Thymus (tissue), 11 donors: ENCODE measurements at regions not wholly inside any gene's neighbourhood (a gene's known extent, or its start where the extent isn't known, plus 50 kb on each side); places are given as distances from the start of the nearest gene placed in this dataset.

ENCODE experiments used
- DNase-seq, 9 donors: peaks; one replicate each; pipeline ENCODE4 v3.0.0-alpha.2; 2013; ENCODE audit warnings: low spot score in 9 of 9, low read depth in 6 of 9, missing footprints in 1 of 9
- H3K27ac ChIP-seq, 2 donors: one replicate each; pipeline ENCODE4 v1.5.1; 2013; ENCODE audit warnings: control low read depth in 1 of 2, low read depth in 1 of 2, low read length in 1 of 2, mild to moderate bottlenecking in 1 of 2, moderate library complexity in 1 of 2
- H3K27me3 ChIP-seq, 2 donors: one replicate each; pipeline ENCODE4 v1.5.1; 2013; ENCODE audit warnings: low read length in 1 of 2; ENCODE audit not compliant: control insufficient read depth in 2 of 2, insufficient read depth in 1 of 2
- H3K36me3 ChIP-seq, 2 donors: one replicate each; pipeline ENCODE4 v1.5.1; 2013; ENCODE audit warnings: low read length in 1 of 2, mild to moderate bottlenecking in 1 of 2, moderate library complexity in 1 of 2; ENCODE audit not compliant: control insufficient read depth in 2 of 2, insufficient read depth in 2 of 2
- H3K4me1 ChIP-seq, 2 donors: one replicate each; pipeline ENCODE4 v1.5.1; 2013; ENCODE audit warnings: low read length in 2 of 2; ENCODE audit not compliant: control insufficient read depth in 2 of 2, insufficient read depth in 2 of 2
- H3K4me3 ChIP-seq, 2 donors: one replicate each; pipeline ENCODE4 v1.5.1; 2013; ENCODE audit warnings: low read length in 2 of 2, control low read depth in 1 of 2, mild to moderate bottlenecking in 1 of 2
- H3K9me3 ChIP-seq, 2 donors: one replicate each; pipeline ENCODE4 v1.5.1; 2013; ENCODE audit warnings: low read length in 1 of 2, mild to moderate bottlenecking in 1 of 2; ENCODE audit not compliant: control insufficient read depth in 2 of 2, insufficient read depth in 1 of 2
- WGBS: extraction: QIAGEN DNeasy Blood & Tissue Kit; methylation state at CpG from one replicate; pipeline ENCODE4 v1.1.7; 2013; 5-methylcytosine and 5-hydroxymethylcytosine counted together
- donor health status: healthy.

GRCh38 chr18:11529081-11529480 lies 80.3 kb upstream of the SLC35G4 start:
- DNase-seq, result no peak
- WGBS, result 99% methylated on average over 6 of the region's 6 CpGs
- H3K4me1 ChIP-seq, result no peaks in the 10 kb centered on the region

DNA sequence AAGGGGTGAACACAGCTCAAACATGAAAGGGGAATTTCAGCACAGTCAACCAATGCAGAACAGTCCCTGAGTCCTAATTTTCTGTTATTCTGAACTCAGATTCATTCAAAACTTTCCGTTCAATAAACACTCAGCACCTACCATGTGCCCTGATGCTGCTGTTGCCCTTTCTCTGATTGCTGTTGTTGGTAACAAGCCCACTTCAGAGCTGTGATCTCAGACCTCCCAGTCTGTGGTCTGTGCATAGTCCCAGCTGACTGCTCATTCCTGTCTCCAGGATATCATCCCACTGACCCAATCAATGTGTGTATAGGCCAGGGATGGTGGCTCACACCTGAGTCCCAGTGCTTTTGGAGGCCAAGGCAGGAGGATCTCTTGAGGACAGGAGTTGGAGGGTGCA lies 82.7 kb upstream of the SLC35G4 start:
- DNase-seq, result no peak
- no peaks in the 10 kb centered on the region for H3K36me3 ChIP-seq
- WGBS, result 98% methylated on average over 1 of the region's 1 CpG
- no peaks in the 10 kb centered on the region for H3K27me3 ChIP-seq
- no peaks in the 10 kb centered on the region for H3K9me3 ChIP-seq
- H3K4me1 ChIP-seq, result no peaks in the 10 kb centered on the region
- no peak overlapping the region for H3K27ac ChIP-seq
- no peak overlapping the region for H3K4me3 ChIP-seq

More at GRCh38 chr18:11529081-11529480, 80.3 kb upstream of the SLC35G4 start:
- H3K36me3 ChIP-seq, result no peaks in the 10 kb centered on the region
- H3K9me3 ChIP-seq, result peaks cover 0 to 2% of the 10 kb centered on the region in 2 donors
- no peak overlapping the region for H3K27ac ChIP-seq
- H3K4me3 ChIP-seq, result no peak overlapping the region
- H3K27me3 ChIP-seq, result no peaks in the 10 kb centered on the region

- Histone ChIP-seq H3K9me3 (no peaks in the 10 kb centered on the region), H3K4me3 (no peak overlapping the region), H3K27ac (no peak overlapping the region), H3K27me3 (no peaks in the 10 kb centered on the region), H3K36me3 (no peaks in the 10 kb centered on the region), H3K4me1 (peaks cover 2 to 6% of the 10 kb centered on the region in 2 donors)
- 83% methylated on average over 2 of the region's 2 CpGs for WGBS
- DNase-seq, result no peak
These were observed 85.6 kb upstream of the SLC35G4 start for GRCh38 chr18:11523804-11524203.

DNA sequence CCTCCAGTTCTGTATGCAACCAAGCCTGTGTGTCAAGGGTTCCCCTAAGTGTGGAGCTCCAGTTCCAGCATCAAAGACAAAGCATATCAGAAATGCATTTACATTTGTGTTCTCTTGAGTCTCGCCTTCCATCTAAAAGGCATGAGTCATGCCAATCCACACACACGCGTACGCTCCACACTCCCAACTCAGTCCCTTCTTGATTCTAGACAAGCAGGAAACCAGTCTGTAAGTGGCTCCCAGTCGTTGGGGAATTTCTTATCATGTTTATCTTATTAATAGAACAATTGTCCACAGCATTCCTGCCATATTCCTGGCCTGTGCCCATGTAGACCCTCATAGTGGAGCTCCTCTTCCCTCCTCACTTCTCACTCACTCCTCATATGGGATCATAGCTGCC lies 86.4 kb upstream of the SLC35G4 start:
- peaks cover 8 to 14% of the 10 kb centered on the region in 2 donors for H3K4me1 ChIP-seq
- H3K27me3 ChIP-seq, result no peaks in the 10 kb centered on the region
- 85% methylated on average over 5 of the region's 5 CpGs for WGBS
- H3K27ac ChIP-seq, result no peak overlapping the region
- no peak for DNase-seq
- H3K4me3 ChIP-seq, result no peak overlapping the region
- no peaks in the 10 kb centered on the region for H3K9me3 ChIP-seq
- no peaks in the 10 kb centered on the region for H3K36me3 ChIP-seq

- 86% methylated on average over 5 of the region's 5 CpGs for WGBS
- H3K9me3 ChIP-seq, result no peaks in the 10 kb centered on the region
- no peaks in the 10 kb centered on the region for H3K27me3 ChIP-seq
- no peak overlapping the region for H3K27ac ChIP-seq
- H3K4me3 ChIP-seq, result no peak overlapping the region
- no peaks in the 10 kb centered on the region for H3K36me3 ChIP-seq
- no peak for DNase-seq
- H3K4me1 ChIP-seq, result peaks cover 9 to 23% of the 10 kb centered on the region in 2 donors
These were observed 87.5 kb upstream of the SLC35G4 start for GRCh38 chr18:11521853-11522252.

DNA sequence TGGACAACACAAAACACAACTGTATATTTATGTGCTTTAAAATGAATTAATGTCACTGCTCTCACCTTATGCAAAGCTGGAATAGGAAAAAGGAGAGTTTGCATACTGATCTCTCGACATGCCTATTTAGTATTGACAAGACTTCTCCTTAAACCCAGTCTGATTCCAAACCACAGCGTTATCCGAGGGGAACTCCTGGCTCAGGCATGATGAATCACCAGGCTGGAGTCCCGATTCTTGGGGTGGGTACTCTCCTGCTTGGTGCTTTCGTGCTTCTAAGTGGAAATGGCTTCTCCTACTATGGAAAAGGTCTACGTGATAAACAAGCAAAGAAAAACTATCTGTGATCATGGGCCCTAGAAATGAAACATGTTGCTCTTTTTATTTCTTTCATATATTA lies 88.9 kb upstream of the SLC35G4 start:
- no peaks in the 10 kb centered on the region for H3K9me3 ChIP-seq
- no peaks in the 10 kb centered on the region for H3K36me3 ChIP-seq
- H3K27ac ChIP-seq, result no peak overlapping the region
- WGBS, result 86% methylated on average over 6 of the region's 6 CpGs
- H3K4me1 ChIP-seq, result peaks cover 9 to 24% of the 10 kb centered on the region in 2 donors
- no peak overlapping the region for H3K4me3 ChIP-seq
- H3K27me3 ChIP-seq, result no peaks in the 10 kb centered on the region
- DNase-seq, result no peak

- WGBS, result 62% methylated on average over 24 of the region's 24 CpGs
- no peak overlapping the region for H3K27ac ChIP-seq
- no peaks in the 10 kb centered on the region for H3K9me3 ChIP-seq
- H3K4me3 ChIP-seq, result no peak overlapping the region
- peak in 8 of 9 donors; percentile 51 to 88 (median 70) for DNase-seq
- H3K4me1 ChIP-seq, result peaks cover 13 to 34% of the 10 kb centered on the region in 2 donors
- no peaks in the 10 kb centered on the region for H3K36me3 ChIP-seq
- H3K27me3 ChIP-seq, result no peaks in the 10 kb centered on the region
These were observed 90.4 kb upstream of the SLC35G4 start for GRCh38 chr18:11518788-11519685.

DNA sequence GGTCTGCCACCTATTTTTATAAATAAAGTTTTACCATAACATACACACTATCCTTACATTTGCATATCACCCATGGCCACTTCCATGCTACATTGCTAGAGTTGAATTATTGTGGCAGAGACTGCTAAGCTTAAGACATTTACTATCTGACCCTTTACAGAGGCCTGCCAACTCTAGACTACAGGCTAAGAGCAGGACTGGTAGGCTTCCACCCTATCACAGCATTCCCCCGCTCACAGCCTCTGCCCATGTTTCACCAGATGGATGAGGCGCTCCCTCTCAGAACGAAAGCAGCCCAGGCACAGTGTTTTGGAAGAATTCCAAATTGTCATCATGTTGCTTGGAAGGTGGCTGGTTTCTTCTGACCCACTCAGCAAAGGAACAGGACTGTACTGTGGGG lies 91.7 kb upstream of the SLC35G4 start:
- Histone ChIP-seq H3K27ac (no peak overlapping the region), H3K9me3 (no peaks in the 10 kb centered on the region), H3K36me3 (no peaks in the 10 kb centered on the region), H3K4me1 (peaks cover 13 to 37% of the 10 kb centered on the region in 2 donors), H3K4me3 (no peak overlapping the region), H3K27me3 (no peaks in the 10 kb centered on the region)
- DNase-seq, result no peak
- 75% methylated on average over 3 of the region's 3 CpGs for WGBS

DNA sequence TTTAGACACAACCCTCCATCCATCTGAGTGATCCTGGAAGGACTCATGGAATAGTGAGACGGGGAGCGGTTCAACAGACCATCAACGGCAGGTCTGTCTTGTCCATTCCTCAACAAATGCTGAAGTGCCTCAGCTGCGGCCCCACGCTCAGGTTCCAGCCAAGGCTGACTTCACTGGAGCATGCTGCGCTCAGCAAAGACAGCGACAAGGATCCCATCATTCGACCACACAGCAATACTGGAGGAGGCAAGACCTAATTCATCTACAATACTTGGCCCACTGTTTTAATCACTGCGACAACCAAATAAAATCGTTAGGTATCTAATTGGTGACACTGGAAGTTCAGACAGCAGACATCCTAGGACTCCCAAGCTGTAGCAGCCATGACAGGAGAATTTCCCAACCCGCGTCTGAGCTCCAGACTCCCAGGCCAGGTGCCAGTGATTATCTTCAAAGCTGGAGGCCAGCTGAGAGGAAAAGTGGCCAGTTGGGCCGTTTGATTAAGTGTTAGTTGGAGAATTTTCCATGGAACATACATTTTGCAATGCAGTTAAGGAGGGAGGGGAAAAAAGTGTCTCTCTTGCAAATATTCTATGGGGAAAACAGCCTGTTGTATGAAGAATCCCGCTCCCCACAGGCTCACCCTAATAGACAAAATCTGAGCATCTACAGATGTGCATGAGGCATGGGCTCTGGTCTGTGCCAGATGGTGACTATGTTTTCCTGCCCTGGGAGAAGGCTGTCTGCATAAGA lies 92.5 kb upstream of the SLC35G4 start:
- H3K27me3 ChIP-seq, result no peaks in the 10 kb centered on the region
- WGBS, result 86% methylated on average over 14 of the region's 14 CpGs
- DNase-seq, result no peak
- H3K4me3 ChIP-seq, result no peak overlapping the region
- H3K36me3 ChIP-seq, result no peaks in the 10 kb centered on the region
- no peak overlapping the region for H3K27ac ChIP-seq
- H3K9me3 ChIP-seq, result no peaks in the 10 kb centered on the region
- H3K4me1 ChIP-seq, result peaks cover 20 to 45% of the 10 kb centered on the region in 2 donors
